ENCODE measurements at regions not wholly inside any gene's neighbourhood (a gene's known extent, or its start where the extent isn't known, plus 50 kb on each side); places are given as distances from the start of the nearest gene placed in this dataset.

DNA sequence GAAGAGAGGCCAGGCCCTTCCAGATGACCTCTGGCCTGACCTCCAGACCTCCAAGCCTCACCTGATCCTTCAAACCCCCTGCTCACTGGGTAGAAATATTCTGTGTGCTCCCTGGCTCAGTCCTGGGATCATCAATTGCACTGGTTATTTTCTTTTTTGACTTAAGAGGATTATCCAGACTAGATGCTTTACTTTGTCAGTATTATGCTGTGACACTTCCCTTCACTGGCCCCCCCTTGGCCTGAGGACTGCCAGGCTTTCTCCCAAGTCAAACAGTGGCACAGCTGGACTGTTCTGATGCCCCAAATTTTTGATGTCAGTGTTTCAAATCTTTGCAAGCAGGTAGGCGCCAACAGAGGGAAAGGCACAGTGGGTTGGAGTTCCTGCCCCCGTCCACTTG lies 156.3 kb upstream of the SKOR2 start:
- TF ChIP-seq MYC (IDR thresholded peaks at IDR 0.05; ENCODE audit: low read depth, low read length) = no peak
- no peak for TF ChIP-seq POLR2A (IDR thresholded peaks at IDR 0.05; ENCODE audit: extremely low read depth, insufficient read length)
- TF ChIP-seq, protein P1, sequence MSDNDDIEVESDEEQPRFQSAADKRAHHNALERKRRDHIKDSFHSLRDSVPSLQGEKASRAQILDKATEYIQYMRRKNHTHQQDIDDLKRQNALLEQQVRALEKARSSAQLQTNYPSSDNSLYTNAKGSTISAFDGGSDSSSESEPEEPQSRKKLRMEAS (IDR thresholded peaks at IDR 0.05; ENCODE audit: low read depth, low read length) = no peak
- no peak for TF ChIP-seq CTCF (IDR thresholded peaks at IDR 0.05; ENCODE audit: low read depth, low read length)

DNA sequence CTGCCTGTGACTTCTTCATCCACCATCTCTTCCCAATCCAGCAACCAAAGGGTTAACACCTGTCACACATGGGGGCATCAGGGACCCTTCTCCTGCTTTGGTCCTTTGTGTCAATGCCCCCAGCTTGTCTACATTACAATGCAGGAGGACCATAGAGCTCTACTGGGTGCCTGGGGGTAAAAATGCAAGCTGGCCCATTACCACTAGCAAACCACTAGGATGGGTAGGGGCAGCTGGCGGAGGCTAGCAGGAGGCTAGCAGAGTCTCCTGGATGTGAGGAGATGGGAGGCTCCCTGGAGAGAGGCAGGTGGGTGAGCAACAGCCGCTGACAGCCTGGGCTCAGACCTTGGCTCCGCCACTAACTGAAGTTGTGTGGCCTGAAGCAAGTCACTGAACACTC lies 153.4 kb upstream of the SKOR2 start:
- TF ChIP-seq CTCF (IDR thresholded peaks at IDR 0.05; ENCODE audit: low read depth, low read length) = no peak
- no peak for TF ChIP-seq MYC (IDR thresholded peaks at IDR 0.05; ENCODE audit: low read depth, low read length)
- TF ChIP-seq POLR2A (IDR thresholded peaks at IDR 0.05; ENCODE audit: extremely low read depth, insufficient read length) = no peak
- TF ChIP-seq, protein P1 (IDR thresholded peaks at IDR 0.05; ENCODE audit: low read depth, low read length) = no peak
- DNase-seq (ENCODE audit: low read depth) = no peak
- no peak overlapping the region for H3K4me3 ChIP-seq (ENCODE audit: low read depth, low read length)

More for the DNA sequence above, 156.3 kb upstream of the SKOR2 start:
- H3K4me3 ChIP-seq (ENCODE audit: low read depth, low read length) = no peak overlapping the region
- DNase-seq (ENCODE audit: low read depth) = no peak

- no peak for DNase-seq (ENCODE audit: low read depth)
- TF ChIP-seq CTCF (IDR thresholded peaks at IDR 0.05; ENCODE audit: low read depth, low read length) (no peak), MYC (IDR thresholded peaks at IDR 0.05; ENCODE audit: low read depth, low read length) (no peak), POLR2A (IDR thresholded peaks at IDR 0.05; ENCODE audit: extremely low read depth, insufficient read length) (no peak)
- TF ChIP-seq, protein P1 (IDR thresholded peaks at IDR 0.05; ENCODE audit: low read depth, low read length) = no peak
- no peak overlapping the region for H3K4me3 ChIP-seq (ENCODE audit: low read depth, low read length)
Observed at GRCh38 chr18:47403949-47404348, 152.5 kb upstream of the SKOR2 start.

DNA sequence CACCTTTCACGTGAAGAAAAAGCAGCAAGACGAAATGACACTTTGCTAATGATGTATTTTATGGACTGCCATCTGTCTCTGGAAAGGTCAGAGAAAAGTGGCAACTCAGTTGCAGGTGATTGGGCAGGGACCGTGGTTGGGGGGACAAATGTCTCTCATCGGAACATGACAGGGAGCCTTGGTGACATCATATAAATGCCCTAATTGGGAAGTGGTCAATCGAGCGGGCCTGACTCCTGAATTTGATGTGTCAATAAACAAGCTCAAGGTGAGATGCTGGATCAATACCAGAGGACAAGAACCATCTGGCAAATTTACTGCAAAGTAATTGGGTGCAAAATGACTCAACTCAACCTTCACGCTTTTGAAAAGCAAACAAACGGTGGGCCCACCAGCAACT lies 151.9 kb upstream of the SKOR2 start:
- TF ChIP-seq POLR2A (IDR thresholded peaks at IDR 0.05; ENCODE audit: extremely low read depth, insufficient read length) = no peak
- TF ChIP-seq CTCF (IDR thresholded peaks at IDR 0.05; ENCODE audit: low read depth, low read length) = no peak
- no peak for TF ChIP-seq MYC (IDR thresholded peaks at IDR 0.05; ENCODE audit: low read depth, low read length)
- TF ChIP-seq, protein P1 (IDR thresholded peaks at IDR 0.05; ENCODE audit: low read depth, low read length) = no peak
- H3K4me3 ChIP-seq (ENCODE audit: low read depth, low read length) = no peak overlapping the region
- DNase-seq (ENCODE audit: low read depth) = no peak

GRCh38 chr18:47399475-47399874 lies 148.0 kb upstream of the SKOR2 start:
- TF ChIP-seq, protein P1 (IDR thresholded peaks at IDR 0.05; ENCODE audit: low read depth, low read length) = no peak
- TF ChIP-seq MYC (IDR thresholded peaks at IDR 0.05; ENCODE audit: low read depth, low read length) (no peak), CTCF (IDR thresholded peaks at IDR 0.05; ENCODE audit: low read depth, low read length) (no peak), POLR2A (IDR thresholded peaks at IDR 0.05; ENCODE audit: extremely low read depth, insufficient read length) (no peak)
- no peak for DNase-seq (ENCODE audit: low read depth)

More at GRCh38 chr18:47399475-47399874, 148.0 kb upstream of the SKOR2 start:
- H3K4me3 ChIP-seq (ENCODE audit: low read depth, low read length) = no peak overlapping the region
